ENCODE measurements at regions not wholly inside any gene's neighbourhood (a gene's known extent, or its start where the extent isn't known, plus 50 kb on each side); places are given as distances from the start of the nearest gene placed in this dataset.
"Not testable (repeated sequence)": the region's sequence is repeated elsewhere in the genome, so short reads cannot be mapped to it uniquely, and the experiment has no call there.

DNA sequence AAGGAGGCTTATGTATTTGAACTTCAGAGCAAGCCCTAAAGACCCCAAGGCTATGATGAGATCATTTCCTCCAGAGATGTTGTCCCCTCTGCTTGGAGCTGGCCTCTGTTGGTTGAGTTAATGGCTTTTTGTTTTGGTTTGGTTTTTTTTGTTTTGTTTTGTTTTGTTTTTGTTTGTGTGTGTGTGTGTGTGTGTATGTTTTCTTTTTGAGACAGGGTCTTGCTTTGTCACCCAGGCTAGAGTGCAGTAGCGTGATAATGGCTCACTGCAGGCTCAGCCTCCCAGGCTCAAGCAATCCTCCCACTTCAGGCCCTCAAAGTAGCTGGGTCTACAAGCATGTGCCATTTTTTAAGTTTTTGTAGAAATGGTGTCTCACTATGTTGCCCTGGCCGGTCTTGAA lies 1076.2 kb downstream of the UQCRFS1 start:
- TF ChIP-seq, protein P1, sequence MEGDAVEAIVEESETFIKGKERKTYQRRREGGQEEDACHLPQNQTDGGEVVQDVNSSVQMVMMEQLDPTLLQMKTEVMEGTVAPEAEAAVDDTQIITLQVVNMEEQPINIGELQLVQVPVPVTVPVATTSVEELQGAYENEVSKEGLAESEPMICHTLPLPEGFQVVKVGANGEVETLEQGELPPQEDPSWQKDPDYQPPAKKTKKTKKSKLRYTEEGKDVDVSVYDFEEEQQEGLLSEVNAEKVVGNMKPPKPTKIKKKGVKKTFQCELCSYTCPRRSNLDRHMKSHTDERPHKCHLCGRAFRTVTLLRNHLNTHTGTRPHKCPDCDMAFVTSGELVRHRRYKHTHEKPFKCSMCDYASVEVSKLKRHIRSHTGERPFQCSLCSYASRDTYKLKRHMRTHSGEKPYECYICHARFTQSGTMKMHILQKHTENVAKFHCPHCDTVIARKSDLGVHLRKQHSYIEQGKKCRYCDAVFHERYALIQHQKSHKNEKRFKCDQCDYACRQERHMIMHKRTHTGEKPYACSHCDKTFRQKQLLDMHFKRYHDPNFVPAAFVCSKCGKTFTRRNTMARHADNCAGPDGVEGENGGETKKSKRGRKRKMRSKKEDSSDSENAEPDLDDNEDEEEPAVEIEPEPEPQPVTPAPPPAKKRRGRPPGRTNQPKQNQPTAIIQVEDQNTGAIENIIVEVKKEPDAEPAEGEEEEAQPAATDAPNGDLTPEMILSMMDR (IDR thresholded peaks at IDR 0.05; ENCODE audit: low read depth, low read length), result no peak
- no peak for DNase-seq (ENCODE audit: low read depth in 2 of 2)
- no peak overlapping the region for H3K4me3 ChIP-seq (replicated peaks in 1 of 2; ENCODE audit: low read depth in 2 of 2, low read length in 2 of 2)

DNA sequence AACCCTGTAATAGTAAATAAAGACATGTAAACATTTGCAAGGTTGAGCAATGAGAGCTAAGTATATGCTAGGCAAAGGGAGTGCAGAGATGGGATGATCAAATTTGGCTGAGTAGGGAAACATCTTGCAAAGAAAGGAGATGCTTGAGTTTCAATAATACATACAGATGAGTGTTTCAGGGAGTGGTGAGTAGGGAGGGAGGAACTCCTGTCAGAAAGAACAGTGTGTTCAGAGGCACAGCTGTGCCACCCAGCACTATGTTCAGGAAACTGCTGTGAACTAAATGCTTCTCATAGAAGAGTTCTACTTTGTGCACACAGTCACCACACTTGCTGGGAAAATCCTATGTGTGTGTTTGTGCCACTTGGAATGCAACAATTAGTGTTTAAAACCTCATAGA lies 1077.1 kb downstream of the UQCRFS1 start:
- H3K4me3 ChIP-seq (replicated peaks in 1 of 2; ENCODE audit: low read depth in 2 of 2, low read length in 2 of 2), result no peak overlapping the region
- no peak for DNase-seq (ENCODE audit: low read depth in 2 of 2)
- TF ChIP-seq, protein P1 (IDR thresholded peaks at IDR 0.05; ENCODE audit: low read depth, low read length), result no peak

DNA sequence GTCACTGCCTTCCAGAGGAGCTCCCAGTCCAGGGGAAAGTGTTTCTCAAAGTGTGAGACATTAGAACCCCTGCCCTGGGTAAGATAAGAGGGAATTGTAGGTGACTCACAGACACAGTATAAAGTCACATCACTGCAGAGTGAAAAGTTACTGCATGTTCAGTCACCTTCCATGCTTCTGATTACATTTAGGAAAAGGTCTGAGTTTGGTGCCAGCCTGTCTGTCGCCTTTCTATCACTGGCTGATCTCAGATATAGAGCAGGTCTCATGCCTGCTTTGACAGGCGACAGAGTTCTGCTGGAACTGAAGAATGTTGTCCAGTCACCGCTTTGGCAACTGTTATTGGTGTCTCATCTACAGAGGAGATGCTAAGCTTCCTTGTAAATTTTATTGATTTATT lies 1078.6 kb downstream of the UQCRFS1 start:
- H3K4me3 ChIP-seq (replicated peaks in 1 of 2; ENCODE audit: low read depth in 2 of 2, low read length in 2 of 2), result no peak overlapping the region
- DNase-seq (ENCODE audit: low read depth in 2 of 2), result no peak
- TF ChIP-seq, protein P1 (IDR thresholded peaks at IDR 0.05; ENCODE audit: low read depth, low read length), result no peak

DNA sequence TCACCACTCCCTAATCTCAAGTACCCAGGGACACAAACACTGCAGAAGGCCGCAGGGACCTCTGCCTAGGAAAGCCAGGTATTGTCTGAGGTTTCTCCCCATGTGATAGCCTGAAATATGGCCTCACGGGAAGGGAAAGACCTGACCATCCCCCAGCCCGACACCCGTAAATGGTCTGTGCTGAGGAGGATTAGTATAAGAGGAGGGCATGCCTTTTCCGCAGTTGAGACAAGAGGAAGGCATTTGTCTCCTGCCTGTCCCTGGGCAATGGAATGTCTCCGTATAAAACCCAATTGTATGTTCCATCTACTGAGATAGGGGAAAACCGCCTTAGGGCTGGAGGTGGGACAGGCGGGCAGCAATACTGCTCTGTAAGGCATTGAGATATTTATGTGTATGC lies 1082.1 kb downstream of the UQCRFS1 start:
- H3K4me3 ChIP-seq (replicated peaks in 1 of 2; ENCODE audit: low read depth in 2 of 2, low read length in 2 of 2); DNase-seq (ENCODE audit: low read depth in 2 of 2): not testable (repeated sequence)

DNA sequence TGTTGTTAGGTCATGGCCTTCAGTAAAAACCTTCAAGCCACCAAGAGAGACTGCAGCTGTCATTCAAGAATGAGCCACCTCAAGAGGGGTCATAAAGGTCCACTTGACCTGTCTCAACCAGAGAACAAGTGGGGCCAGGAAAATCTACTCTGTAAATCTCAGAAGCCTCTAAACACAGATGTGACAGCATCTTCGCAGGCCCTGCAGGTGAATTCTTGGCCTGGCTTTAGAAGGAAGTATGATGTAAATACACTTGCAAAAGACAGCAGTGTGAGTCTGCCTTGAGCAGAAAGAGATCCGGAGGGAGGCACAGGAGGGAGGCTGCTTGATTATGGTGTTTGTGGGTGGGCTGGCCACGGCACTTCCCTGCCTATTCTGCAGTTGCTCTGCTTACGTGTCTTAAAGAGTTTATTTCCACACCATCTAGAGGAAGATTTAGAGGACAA lies 1082.9 kb downstream of the UQCRFS1 start:
- H3K4me3 ChIP-seq (replicated peaks in 1 of 2; ENCODE audit: low read depth in 2 of 2, low read length in 2 of 2), result no peak overlapping the region
- TF ChIP-seq, protein P1 (IDR thresholded peaks at IDR 0.05; ENCODE audit: low read depth, low read length), result no peak
- no peak for DNase-seq (ENCODE audit: low read depth in 2 of 2)

DNA sequence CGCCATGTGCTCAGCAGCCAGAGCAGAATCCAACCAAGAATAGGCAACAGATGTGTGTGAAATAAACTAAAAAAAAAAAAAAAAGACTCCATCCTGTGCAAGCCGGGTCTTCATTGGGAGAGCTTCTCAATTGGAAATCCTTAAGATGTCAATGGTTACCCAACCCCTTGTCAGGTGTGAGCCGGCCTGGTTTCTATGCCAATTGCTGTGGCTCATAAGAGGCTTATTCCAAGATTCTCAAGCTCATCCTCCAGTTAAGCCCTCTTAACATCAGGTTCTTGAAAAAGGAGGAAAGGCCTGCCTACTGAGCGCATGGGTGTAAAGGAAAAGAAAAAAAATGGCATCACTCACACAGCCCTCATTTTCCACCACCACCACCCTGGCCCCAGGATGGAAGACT lies 1084.6 kb downstream of the UQCRFS1 start:
- TF ChIP-seq, protein P1 (IDR thresholded peaks at IDR 0.05; ENCODE audit: low read depth, low read length), result no peak
- DNase-seq (ENCODE audit: low read depth in 2 of 2), result no peak
- no peak overlapping the region for H3K4me3 ChIP-seq (replicated peaks in 1 of 2; ENCODE audit: low read depth in 2 of 2, low read length in 2 of 2)

DNA sequence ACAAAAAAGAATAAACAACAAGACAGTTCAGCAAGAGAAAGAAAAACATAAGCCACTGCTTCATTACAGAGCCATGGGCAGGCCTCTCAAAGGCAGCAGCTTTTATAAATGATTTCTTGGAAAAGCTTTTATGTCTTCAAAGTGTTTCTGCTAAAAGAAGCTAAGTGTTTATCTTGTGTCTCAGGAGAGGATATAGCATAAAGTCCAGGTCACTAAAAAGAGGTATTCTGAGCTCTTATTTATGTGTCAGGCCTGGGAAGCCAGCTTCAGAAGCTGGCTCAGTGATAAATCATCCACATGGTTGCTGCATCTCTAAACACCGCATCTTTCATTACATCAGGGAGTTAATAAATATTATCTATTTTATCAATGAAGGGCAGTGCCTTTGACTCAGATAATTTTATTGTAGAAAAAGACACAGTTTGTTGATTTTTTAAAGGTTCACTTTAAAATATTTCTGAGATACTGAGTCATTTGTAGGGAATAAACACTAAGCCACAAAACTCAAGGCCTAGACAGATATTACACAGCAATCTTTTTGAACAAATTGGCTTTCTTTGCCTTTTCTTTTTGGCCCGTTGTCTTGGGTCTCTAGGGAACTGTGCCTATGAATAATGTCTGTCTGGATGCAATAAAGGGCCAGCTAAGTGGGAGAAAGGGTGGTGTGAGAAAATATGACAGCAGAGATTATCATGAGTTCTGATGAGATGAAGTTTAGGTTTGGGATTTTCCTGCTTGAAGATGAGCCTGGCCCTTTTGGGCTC lies 1086.6 kb downstream of the UQCRFS1 start:
- H3K4me3 ChIP-seq (replicated peaks in 1 of 2; ENCODE audit: low read depth in 2 of 2, low read length in 2 of 2), result no peak overlapping the region
- TF ChIP-seq, protein P1 (IDR thresholded peaks at IDR 0.05; ENCODE audit: low read depth, low read length), result no peak
- no peak for DNase-seq (ENCODE audit: low read depth in 2 of 2)

Measured in cardiac fibroblast (primary cell).